HG03460 (cell line): ENCODE measurements at regions not wholly inside any gene's neighbourhood (a gene's known extent, or its start where the extent isn't known, plus 50 kb on each side); places are given as distances from the start of the nearest gene placed in this dataset.
"Not testable (repeated sequence)": the region's sequence is repeated elsewhere in the genome, so short reads cannot be mapped to it uniquely, and the experiment has no call there.

Source experiments
- ATAC-seq: cut with Tn5 transposase; IDR thresholded peaks from one replicate; pipeline ENCODE4 v1.9.1; 2021; ENCODE audit not compliant: unreplicated experiment

GRCh38 chr1:83058327-83058726, 940.6 kb downstream of the TTLL7 start:
- no peak for ATAC-seq

DNA sequence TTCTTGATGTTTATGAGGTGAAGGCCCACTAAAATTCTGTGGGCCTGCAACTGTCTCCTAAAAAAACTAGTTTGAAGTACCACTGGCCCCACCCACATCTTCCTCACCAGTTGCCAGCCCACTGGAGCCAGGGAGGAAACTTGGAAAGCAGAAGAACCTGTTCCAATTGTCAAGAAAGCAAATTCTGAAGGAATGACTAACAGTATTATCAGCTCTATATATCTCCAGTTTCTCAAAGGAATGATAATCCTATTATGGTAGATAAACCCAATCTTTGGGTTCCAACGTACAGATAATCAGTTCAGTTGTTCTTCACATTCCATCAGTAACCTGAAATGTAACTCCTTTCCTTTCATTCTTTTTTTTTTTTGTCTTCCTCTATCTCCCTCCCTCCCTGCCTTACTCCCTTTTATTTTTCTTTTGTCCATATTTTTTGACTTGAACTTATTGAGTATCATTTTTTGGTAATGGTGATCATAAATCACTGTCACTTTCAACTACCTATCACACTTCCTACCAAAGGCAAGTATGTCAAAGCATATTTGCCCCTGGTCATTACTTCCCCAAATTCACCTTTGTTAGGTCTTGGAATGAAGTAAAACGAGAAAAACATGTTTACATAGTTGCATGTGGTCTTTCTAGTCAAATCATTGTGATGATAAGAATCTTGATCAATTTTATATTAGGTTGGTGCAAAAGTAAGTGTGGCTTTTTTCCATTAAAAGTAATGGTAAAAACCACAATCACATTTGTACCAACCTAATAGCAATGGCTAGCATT, 943.4 kb downstream of the TTLL7 start:
- no peak for ATAC-seq

- no peak for ATAC-seq
Measured at GRCh38 chr1:83053446-83053845, 945.5 kb downstream of the TTLL7 start.

DNA sequence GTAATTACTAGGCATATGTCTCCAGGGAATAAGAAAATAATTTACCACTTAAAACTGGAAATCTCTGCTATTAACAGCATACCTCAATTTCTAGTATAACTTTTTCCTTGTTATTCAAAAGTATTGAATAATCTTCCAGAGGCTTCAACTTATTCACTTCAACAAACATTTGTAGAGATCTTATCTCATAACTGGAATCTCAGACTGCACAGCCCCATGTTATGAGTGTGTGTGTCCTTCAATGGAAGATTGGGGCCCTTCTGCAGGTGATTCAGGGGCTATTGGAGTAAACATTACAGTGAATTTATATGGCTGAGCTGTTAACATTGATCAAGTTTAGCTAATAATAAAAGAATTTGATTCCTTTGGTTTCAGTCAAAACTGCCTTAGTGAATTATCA, 946.1 kb downstream of the TTLL7 start:
- no peak for ATAC-seq

- ATAC-seq, result not testable (repeated sequence)
Measured at GRCh38 chr1:83051053-83051452, 947.9 kb downstream of the TTLL7 start.

- ATAC-seq, result no peak
Measured at GRCh38 chr1:83043244-83043643, 955.7 kb downstream of the TTLL7 start.

DNA sequence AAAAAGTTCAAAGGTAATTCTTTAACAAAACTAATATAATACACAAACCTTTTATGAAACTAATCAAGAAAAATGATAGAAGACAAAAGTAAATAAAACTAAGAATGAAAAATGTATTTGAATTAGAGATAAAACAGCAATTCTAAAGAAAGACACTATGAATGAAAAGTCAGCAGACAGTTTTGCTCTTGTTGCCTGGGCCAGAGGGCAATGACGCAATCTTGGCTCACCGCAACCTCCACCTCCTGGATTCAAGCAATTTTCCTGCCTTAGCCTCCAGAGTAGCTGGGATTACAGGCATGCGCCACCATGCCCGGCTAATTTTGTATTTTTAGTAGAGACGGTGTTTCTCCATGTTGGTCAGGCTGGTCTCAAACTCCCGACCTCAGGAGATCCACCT, 959.8 kb downstream of the TTLL7 start:
- not testable (repeated sequence) for ATAC-seq

GRCh38 chr1:83034851-83035250, 964.1 kb downstream of the TTLL7 start:
- no peak for ATAC-seq

- ATAC-seq, result no peak
Measured at GRCh38 chr1:83033682-83034081, 965.2 kb downstream of the TTLL7 start.

DNA sequence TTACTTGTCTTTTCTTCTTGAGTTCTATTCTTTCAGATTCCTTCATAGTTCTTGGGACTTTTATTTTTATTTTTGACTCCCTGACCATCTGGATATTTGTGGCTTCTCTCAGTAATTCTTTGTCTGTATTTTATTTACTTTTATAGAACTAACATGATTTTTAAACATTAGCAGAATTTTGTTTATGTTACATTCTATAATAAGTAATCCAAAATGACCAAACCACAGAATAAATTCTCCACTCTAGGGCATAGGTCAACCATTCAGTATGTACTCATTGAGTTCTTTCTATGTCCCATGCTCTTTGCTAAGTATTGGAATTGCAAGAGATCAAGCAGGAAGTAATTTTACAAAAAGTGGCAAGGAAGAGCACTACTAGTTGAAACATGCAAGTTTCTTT, 969.0 kb downstream of the TTLL7 start:
- ATAC-seq, result no peak

- ATAC-seq, result no peak
Measured at GRCh38 chr1:83029050-83029449, 969.9 kb downstream of the TTLL7 start.

- no peak for ATAC-seq
Measured at GRCh38 chr1:83028467-83028866, 970.5 kb downstream of the TTLL7 start.

GRCh38 chr1:83027511-83027910, 971.4 kb downstream of the TTLL7 start:
- no peak for ATAC-seq

DNA sequence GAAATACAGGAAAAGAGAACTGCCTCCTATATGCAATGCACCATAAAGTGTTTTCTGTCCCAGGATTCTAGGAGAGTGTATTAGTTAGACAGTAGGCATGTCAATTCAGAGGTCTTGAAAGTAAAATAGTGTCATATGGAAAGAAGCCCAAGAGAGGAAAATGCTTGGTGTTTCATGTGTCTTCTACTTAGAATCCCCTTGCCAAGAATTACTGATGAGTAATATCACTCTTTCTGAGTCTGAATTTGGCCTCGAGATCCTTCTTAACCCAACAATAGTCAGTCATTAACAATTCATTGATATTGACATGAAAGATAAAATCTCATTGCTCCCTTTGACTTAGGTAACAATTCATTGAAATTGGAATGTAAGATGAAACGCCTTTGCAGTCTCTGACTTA, 972.2 kb downstream of the TTLL7 start:
- no peak for ATAC-seq

DNA sequence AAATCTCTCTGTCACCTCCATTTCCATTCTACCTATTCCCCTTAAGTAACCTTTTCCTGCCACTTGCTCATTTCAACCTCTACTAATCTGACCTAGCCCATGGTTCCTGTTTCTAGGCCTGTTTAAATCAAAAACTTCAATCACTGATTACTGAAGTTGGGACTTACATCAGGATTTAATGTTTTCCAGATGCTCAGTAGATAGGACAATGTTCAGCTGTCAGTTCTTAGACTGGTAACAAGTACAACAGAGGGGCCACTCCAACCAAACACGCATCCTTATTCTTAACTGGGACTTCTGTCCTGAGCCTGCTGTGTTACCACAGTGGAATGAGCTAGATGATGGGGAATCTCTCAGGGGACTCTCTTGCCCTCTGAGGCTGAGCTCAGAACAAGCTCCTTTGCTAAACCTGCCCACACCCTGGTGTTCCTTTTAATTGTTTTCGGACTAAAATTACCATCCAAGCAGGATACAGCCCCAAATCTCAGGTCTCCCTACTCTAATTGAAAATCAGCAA, 974.6 kb downstream of the TTLL7 start:
- ATAC-seq, result no peak

- ATAC-seq, result no peak
Measured at GRCh38 chr1:83023212-83023611, 975.7 kb downstream of the TTLL7 start.

GRCh38 chr1:83022206-83022605, 976.7 kb downstream of the TTLL7 start:
- no peak for ATAC-seq

GRCh38 chr1:83017701-83018100, 981.2 kb downstream of the TTLL7 start:
- no peak for ATAC-seq

- ATAC-seq, result no peak
Measured at GRCh38 chr1:83017276-83017675, 981.7 kb downstream of the TTLL7 start.

GRCh38 chr1:83016354-83016849, 982.5 kb downstream of the TTLL7 start:
- no peak for ATAC-seq

DNA sequence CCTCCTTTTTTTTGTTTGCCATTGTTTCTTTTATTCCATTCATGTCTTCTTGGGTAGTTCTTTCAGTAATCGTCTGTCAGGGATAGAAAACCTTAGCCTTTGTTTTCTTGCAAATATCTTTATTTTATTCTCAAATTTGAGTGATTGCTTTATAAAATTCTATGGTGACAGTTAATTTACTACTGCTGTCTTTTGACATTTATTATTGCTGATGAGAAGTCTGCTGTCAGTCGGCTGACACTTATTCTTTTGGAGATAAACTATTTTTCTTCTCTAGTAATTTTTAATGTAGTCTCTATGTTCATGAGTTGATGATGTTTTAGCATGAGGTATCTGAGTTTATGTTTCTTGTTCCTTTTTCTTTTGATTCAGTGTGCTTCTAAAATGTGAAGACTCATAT, 983.8 kb downstream of the TTLL7 start:
- ATAC-seq, result no peak

DNA sequence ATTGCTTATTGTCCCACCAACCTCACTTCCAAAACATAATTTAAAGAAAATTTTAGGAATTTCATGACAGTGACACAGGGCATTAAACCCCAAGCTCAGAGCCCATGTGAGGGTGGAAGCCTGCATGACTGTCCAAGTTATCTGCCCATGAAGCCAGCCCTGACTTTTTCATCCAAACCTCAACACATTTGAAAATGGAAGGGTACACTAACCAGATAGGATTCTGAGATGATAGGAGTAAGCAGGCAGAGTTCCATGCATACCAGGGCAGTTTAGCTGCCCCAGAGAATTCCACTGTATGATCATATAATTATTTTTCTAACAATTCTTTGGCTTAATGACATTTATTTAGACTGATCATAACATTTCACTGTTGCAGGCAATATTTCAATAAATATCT, 986.0 kb downstream of the TTLL7 start:
- no peak for ATAC-seq

- no peak for ATAC-seq
Measured at GRCh38 chr1:83011265-83011664, 987.7 kb downstream of the TTLL7 start.
